GM18870 (cell line): ENCODE measurements at regions not wholly inside any gene's neighbourhood (a gene's known extent, or its start where the extent isn't known, plus 50 kb on each side); places are given as distances from the start of the nearest gene placed in this dataset.
"Not testable (repeated sequence)": the region's sequence is repeated elsewhere in the genome, so short reads cannot be mapped to it uniquely, and the experiment has no call there.

Source experiments
- ATAC-seq: cut with Tn5 transposase; IDR thresholded peaks from one replicate; pipeline ENCODE4 v1.9.1; 2021; ENCODE audit warnings: moderate library complexity; ENCODE audit not compliant: unreplicated experiment

- ATAC-seq: no peak
Observed at GRCh38 chr7:16933296-16934279, 51.8 kb upstream of the AGR3 start.

DNA sequence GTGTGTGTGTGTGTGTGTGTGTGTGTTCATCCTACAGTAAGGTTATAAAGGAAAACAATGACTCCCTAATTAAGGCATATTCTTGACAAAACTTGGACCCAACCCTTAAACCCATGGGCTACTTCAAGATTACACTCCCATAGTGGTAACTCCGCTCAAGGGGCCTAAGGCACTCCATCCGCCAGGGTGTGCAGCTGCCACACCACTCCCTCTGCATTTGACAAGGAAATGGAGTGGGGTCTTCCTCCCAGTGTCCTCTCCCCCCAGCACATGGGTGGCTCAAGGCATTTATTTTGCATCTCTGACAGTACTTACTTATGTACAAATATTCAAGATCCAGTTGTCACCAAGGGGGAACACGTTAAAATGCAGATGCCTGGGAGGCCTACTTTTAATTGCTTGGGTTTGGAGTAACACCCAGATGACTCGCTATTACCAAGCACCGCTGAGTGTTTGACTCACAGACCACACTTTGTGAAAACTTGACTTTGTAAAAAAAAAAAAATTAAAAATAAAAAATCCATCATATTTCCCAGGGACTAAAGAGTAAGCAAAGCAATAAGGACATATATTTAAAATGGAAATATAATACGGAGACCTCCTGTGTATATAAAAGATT lies 53.0 kb upstream of the AGR3 start:
- ATAC-seq: no peak

- ATAC-seq: no peak
Observed at GRCh38 chr7:16935341-16935735, 53.6 kb upstream of the AGR3 start.

GRCh38 chr7:16936626-16937422 lies 55.0 kb upstream of the AGR3 start:
- ATAC-seq: no peak

DNA sequence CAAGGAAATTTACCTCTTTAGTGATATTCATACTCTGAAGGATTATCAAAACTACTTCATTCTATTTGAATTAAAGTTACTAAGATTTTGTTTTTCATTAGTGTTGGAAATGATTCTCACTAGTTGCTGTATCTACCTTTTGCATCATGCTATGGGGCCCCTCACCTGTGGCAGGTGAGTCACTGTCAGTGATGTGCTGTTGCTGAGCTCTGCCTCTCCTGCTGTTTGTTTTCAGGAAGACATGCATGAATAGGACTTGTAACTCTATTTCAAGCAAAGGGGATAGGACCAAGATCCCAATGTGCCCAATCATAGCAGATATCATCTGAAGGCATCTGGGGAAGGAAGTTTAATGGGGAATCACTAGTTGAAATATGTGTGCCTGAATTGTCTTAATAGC lies 57.4 kb upstream of the AGR3 start:
- no peak for ATAC-seq

DNA sequence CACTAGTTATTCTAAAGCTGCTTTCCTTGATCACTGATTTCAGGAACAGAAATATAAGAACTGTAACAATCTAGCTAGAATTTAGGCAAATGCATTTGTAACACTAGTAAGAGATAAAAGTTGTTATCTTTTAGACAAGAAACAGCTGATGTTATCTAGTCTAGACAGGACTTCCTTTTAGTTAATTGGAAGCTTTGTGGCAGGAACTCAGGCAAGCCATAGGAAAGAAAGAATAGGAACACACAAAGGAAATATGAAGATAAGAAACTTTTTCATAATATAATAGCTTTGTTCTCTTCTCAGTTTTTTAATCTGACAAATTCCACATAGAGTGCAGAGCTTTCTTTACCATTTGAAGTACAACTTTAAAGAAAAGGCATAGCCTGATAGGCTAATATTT lies 59.0 kb upstream of the AGR3 start:
- no peak for ATAC-seq

- ATAC-seq: no peak
Observed at GRCh38 chr7:16942929-16943509, 61.2 kb upstream of the AGR3 start.

DNA sequence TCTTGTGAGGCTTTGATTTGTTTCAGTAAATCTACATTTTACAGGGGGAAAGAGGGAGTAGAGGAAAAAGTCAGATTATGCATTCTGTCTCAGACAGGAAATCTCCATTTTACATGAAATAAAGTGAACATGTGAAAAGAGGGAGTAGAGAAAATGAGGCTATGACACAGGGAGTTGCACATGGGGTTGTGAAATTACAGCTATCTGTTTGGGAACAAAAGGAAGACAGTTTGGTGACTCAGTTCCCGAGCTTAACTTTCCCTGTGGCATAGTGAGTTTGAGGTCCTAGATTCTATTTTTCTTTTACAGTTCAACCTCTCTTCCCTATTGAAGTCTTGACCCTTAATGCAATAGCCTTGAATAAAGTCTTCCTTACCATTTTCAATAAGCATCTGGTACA lies 63.2 kb upstream of the AGR3 start:
- no peak for ATAC-seq

GRCh38 chr7:16945372-16945771 lies 63.6 kb upstream of the AGR3 start:
- ATAC-seq: no peak

GRCh38 chr7:16948110-16948509 lies 66.3 kb upstream of the AGR3 start:
- not testable (repeated sequence) for ATAC-seq

- ATAC-seq: no peak
Observed at GRCh38 chr7:16951483-16952080, 69.8 kb upstream of the AGR3 start.

DNA sequence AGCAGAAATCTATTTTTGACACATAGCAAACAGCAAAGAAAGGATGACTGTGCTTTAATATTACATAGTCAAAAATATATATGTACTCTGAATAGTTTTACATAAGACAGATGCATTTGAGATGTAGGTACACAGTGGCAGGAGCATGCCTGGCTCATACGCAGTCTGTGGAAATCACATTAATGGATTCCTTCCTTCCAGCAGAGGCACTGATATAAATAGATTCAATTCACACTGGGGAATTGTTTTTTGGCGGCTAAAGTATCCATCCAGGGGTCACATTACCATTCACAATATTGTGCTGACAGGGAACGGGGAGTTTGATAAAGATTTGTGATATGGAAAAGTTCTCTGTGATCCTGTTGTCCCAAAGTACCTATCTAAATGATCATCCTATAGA lies 72.5 kb upstream of the AGR3 start:
- ATAC-seq: no peak

GRCh38 chr7:16958724-16959123 lies 76.9 kb upstream of the AGR3 start:
- no peak for ATAC-seq

- ATAC-seq: no peak
Observed at GRCh38 chr7:16960337-16960965, 78.7 kb upstream of the AGR3 start.

- no peak for ATAC-seq
Observed at GRCh38 chr7:16961641-16962040, 79.9 kb upstream of the AGR3 start.

- no peak for ATAC-seq
Observed at GRCh38 chr7:16963044-16963443, 81.3 kb upstream of the AGR3 start.

DNA sequence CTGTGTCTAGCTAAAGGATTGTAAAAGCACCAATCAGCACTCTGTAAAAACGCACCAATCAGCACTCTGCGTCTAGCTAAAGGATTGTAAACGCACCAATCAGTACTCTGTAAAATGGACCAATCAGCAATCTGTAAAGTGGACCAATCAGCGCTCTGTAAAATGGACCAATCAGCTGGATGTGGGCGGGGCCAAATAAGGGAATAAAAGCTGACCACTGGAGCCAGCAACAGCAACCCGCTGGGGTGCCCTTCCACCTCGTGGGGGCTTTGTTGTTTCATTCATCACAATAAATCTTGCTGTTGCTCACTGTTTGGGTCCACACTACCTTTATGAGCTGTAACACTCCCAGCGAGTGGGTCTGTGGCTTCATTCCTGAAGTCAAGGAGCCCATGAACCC lies 83.9 kb upstream of the AGR3 start:
- ATAC-seq: not testable (repeated sequence)

- ATAC-seq: no peak
Observed at GRCh38 chr7:16967300-16967811, 85.6 kb upstream of the AGR3 start.

- no peak for ATAC-seq
Observed at GRCh38 chr7:16970732-16971482, 89.1 kb upstream of the AGR3 start.
